HG03280 (cell line): ENCODE measurements at regions not wholly inside any gene's neighbourhood (a gene's known extent, or its start where the extent isn't known, plus 50 kb on each side); places are given as distances from the start of the nearest gene placed in this dataset.

Experiments
- ATAC-seq: cut with Tn5 transposase; IDR thresholded peaks from one replicate; pipeline ENCODE4 v1.9.1; 2021; ENCODE audit warnings: mild to moderate bottlenecking, moderate library complexity; ENCODE audit not compliant: unreplicated experiment

DNA sequence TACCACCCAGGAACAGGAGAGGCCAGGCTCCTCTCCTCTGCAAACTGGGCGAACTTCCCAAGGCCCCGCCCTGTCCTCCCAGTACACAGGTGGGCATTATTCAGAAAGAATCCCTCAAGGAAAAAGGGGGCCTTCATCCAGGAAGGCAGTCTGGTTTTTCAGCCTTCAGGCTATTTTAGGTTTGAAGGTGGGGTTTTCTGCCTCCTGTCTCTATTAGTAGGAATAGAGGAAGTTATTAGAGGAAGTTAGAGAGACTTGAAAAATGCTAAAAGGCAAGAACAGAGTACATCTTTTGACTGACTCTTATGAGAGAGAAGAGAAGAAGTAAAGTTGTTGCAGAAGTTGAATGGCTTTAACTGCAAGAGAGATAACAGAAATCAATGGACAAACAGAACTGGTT, 250.9 kb upstream of the SORCS1 start:
- ATAC-seq: no peak

DNA sequence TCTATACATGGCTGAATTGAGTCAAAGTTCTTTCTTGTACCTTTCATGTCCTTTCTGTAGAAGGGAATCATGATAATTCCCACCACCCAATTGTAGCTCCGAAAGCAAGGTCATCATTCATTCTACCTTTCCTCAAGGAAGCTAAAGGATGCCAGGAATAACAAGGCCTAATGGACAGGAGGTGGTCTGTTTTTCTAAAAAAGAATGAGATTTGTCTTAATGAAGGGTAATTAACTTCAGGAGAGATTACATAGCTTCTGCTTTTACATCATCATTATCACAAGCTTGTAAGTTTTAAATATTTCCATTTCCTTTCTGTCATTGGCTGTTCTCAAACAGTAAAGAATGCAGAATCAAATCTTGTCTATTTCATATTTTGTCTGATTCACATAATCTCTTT, 249.5 kb upstream of the SORCS1 start:
- ATAC-seq: no peak

DNA sequence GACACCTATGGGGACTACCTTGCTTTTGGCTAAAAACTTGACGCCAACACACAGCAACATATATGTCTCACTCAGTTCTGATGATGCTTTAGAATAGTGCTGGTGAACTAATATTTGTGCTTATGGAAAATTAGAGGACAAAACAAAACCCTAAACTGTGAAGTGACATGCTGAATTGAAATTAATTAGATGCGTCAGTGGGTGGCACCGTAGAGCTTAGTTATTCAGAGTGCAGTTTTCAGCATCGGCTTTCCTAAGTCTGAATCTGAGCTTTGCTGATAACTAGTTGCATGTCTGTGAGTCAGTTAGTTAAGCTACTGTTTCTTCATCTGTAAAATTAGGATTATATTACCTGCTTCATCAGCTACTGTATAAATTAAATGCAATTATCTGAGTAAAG, 245.0 kb upstream of the SORCS1 start:
- ATAC-seq: no peak

DNA sequence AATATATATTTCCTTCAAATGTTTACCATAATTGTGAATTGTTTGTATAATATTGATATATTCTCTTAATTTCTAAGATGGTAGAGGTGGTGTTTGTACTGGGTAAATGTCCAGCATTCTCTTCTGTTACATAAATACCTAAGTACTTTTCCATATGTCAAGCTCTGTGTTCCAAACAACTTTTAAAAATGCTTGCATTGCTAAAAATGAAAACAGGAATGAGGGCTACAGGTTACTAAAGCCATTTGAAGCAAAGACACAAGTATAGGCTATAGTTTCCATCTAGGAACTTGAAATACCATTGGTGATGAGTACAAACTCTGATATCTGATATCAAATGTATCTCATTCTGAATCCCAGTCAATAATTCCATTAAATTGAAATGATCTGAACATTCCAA, 233.6 kb upstream of the SORCS1 start:
- no peak for ATAC-seq

DNA sequence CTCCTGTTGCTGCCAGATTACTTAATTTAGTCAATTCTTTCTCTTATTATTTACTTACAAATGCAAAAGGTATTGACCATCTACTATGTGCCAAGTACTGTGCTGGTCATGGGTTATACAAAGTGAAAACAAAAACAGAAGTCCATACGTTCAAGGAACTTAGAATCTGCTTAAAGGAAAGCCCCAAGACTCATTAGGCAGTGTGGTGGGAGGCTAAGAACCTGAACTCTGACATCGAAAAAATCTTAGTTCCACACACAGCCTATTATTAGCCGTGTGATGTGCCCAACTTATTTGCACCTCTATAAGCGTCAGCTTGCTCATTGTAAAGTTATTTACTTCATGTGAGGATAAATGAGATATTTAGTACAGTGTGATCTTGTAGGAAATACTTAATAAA, 227.4 kb upstream of the SORCS1 start:
- ATAC-seq: no peak

DNA sequence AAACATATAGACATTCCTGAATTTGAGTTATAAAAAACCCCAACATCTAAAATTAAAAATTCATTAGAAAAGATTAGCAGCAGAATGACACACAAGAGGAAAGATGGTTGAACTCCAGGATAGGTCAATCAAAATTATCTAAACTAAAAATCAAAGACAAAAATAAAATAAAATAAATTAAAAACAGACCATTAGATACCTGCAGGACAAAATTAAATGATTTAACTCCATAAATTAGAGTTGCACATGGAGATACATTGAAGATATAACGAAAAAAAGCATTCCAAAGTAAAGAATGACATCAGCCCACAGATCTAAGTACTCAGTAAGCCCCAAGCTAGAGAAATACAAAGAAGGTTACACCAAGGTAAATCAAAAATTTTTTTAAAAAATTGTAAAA, 226.1 kb upstream of the SORCS1 start:
- no peak for ATAC-seq

DNA sequence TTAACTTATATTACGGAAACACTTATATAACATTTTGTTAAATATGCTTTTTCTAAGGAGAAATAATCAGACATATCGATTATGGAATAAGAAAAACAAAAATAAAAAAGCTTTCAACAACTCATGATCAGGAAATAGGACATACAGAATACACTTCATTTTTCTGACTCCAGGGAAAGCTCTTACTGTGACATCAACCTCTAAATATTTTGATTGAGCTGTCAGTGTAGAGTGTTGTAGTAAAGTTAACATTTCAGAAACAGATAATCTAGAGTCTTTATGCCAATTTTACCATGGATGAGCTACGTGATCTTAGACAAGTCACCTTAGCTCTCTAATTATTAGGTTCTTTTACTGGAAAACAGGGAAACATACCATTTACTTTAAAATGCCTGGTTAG, 218.9 kb upstream of the SORCS1 start:
- ATAC-seq: no peak

DNA sequence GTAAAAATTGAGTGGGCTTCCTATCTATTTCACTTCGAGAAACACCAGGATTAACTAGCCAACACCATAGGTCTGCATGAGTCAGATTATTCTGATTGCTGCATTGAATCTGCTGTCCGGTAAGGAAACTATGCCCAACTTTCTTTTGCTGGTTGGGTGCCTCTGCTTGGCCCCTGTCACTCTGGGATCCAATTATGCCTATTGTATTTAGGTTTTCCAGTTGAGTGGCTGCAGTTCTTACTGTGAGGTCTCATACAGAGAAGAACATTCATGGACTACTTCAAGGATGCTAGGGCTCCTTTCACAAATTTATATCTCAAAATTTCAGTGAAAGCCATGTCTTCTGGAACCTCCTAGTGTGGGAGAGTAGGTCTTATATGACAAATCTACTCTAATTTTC, 215.1 kb upstream of the SORCS1 start:
- ATAC-seq: no peak

- no peak for ATAC-seq
Observed at GRCh38 chr10:107371801-107372200, 207.3 kb upstream of the SORCS1 start.

DNA sequence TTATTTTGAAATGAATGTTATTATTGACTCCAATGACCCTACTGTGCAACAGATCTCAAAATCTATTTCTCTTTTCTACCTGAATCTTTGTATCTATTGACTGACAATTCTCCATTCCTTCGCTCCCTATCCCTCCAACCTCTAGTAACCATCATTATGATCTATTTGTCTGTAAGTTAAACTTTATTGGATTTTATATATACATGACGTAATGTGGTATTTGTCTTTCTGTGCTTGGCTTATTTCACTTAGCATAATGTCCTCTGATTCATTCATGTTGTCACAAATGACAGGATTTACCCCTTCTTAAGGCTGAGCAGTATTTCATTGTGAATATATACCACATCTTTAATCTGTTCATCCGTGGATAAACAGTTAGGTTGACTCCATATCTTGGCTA, 200.4 kb upstream of the SORCS1 start:
- no peak for ATAC-seq

DNA sequence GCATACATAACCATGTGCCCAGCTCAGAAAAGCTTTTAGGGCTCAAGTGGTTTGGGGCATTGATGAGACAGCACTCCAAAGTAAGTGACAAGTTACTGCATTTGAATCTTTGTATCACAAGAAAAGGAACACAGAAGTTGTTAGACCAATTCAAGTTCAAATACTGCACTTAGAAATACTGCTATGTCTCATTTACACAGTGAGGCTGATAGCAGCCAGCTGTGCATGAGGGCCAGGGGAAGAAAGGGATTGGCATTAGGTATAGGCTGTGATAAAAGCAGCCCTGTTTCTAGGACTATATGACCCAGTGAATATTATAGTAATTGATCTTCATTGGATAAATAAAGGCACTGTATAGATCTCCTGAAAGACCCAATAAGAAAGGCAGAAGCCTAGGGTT, 197.8 kb upstream of the SORCS1 start:
- no peak for ATAC-seq

DNA sequence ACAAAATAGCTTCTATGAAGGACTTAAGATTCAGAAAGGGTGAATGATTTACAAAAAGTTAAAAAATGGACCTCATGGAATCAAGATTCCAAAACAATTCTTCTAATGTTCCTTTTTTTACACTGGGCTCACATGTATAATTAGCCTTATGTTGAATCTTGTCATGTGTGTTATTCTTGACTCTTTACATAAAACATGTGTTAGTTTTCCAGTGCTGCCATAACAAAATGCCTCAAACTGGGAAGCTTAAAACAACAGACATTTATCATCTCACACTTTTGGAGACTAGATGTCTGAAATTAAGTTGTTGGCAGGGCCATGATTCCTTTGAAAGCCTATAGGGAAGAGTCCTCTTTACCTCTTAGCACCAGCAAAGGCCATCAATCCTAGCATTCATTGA, 192.5 kb upstream of the SORCS1 start:
- no peak for ATAC-seq

- no peak for ATAC-seq
Observed at GRCh38 chr10:107356396-107356795, 191.9 kb upstream of the SORCS1 start.

DNA sequence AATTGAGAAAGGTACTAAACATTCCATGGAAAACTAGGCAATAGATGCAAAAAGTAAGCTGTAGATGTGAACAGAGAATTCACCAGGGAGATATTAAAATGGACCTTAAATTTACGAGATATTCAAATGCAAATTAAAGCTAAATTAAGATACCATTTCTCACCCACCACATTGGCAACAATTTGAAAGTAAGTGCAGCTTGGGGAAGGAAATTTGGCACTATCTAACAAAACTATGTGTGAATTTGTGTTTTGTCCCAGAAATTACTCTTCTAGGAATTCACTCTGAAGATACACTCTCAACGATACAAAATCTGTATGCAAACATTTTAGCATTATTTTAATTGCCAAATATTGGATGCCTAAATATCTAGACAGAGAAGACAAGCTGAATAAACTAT, 178.2 kb upstream of the SORCS1 start:
- ATAC-seq: no peak

DNA sequence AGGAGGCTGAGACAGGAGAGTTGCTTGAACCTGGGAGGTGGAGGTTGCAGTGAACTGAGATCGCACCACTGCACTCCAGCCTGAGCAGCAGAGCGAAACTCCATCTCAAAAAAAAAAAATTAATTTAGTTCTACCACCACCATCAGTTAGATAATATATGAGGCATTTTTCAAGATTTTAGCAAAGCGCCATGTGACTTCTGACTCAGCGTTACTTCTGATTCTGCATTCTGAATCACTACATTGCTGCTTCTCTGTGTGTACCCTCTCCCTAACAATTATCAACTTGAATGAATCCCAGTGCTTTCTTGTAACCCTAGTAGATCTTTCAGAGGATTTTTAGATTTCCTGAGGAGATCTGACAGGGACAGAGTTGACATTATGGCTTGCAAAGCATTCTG, 176.8 kb upstream of the SORCS1 start:
- no peak for ATAC-seq

DNA sequence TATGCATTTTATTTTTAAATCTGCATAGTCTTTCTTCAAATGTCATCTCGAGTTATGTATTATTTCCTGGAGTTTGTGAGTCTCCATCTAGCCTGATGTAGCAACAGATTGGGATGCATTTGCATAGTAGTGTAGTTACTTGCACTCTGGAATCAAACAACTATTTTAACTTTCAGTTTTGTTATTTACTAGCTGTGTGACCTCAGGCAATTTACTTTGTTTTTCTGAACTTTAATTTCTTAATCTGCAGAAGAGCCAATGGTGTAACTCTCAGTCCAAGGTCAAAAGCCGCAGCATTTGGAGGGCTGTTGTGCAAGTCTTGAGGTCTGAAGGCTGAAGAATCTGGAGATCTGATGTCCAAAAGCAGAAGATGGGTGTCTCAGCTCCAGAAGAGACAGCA, 175.8 kb upstream of the SORCS1 start:
- no peak for ATAC-seq

DNA sequence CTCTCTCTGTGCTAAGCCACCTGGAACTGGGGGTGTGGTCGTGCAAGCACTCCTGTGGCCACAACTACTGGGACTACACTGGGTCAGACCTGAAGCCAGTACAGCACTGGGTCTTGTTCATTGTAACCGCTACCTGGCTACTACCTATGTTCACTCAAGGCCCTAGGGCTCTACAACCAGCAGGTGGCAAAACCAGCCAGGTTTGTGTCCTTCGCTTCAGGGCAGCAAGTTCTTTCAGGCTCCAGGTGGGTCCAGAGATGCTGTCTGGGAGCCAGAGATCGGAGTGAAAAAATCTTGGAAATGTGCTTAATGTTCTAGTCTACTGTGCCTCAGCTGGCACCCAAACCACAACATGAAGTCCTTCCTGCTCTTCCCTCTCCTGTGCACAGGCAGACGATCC, 171.6 kb upstream of the SORCS1 start:
- no peak for ATAC-seq

- ATAC-seq: no peak
Observed at GRCh38 chr10:107317592-107317991, 153.1 kb upstream of the SORCS1 start.

DNA sequence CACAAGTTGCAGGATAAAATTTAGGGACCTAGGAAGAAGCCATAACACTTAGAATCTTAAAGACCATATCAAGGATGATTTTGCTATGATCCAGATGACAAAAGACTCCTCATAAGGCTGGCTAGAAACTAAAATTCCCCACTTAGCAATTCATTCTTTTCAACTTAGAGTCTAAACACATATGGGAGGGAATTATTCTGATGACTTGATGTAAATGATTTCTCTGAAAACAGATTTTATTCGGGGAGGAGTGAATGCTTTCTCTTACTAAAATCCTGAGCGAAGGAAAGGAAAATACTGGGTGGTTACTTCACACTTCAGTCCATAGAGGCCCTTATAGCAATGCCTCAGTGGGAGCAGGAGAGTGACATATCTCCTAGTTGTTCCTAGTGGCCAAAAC, 138.7 kb upstream of the SORCS1 start:
- ATAC-seq: no peak

- no peak for ATAC-seq
Observed at GRCh38 chr10:107299606-107300005, 135.1 kb upstream of the SORCS1 start.

DNA sequence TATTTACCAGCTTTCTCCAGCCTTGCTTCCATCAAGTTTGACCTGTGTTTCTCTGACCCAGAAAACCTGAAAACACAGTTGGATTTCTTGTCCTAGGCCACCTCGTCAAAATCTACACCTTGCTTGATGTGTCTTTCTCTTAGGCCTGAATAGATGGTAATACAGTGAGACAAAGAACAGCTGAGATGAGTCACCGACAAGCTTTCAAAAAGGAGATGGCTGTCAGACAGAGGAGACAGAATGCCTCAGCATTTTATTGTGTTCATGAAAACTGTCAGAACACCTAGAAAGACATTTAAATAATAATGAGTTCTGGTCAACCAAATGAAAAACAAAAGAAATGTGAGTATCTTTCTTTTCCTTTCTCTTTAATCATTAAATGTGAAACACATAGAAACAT, 119.7 kb upstream of the SORCS1 start:
- no peak for ATAC-seq

DNA sequence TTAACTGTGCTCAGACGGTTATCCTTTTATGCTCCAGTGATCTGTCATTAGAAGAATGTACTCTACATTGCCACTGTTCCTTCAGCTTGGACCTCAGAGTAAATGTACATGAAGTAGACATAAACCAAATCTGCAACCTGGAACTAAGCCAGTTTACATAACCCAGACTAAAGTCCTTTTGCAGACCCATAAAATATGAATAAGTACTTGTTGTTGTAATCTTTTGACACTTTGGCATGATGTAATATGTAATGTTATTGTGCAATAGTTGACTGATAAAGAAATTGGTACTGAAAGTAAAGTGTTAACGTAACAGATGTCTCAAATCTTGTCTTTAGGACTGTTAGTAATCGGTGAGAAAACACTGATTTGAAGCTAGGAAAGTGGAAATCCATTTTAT, 115.8 kb upstream of the SORCS1 start:
- no peak for ATAC-seq

DNA sequence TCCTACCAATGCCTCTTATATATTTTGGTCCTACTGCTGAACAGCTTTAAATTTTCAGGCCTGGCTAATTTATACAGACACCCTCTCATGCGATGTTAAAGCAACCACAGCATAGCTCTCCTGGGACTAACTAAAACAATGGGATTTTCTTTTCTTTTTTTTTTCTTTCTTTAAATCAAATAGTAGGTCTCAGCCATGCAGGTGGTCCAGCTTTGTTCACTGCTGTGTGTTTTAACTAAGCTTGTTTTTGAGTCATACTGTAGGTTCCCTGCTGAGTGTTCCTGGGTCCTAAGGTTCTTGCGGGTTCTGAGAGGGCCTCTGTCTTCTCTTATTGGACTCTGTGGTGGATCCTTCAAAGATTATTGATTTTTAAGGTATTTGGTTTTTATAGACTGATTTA, 113.1 kb upstream of the SORCS1 start:
- no peak for ATAC-seq

GRCh38 chr10:107275806-107276205, 111.3 kb upstream of the SORCS1 start:
- no peak for ATAC-seq
